ENCODE measurements at regions not wholly inside any gene's neighbourhood (a gene's known extent, or its start where the extent isn't known, plus 50 kb on each side); places are given as distances from the start of the nearest gene placed in this dataset.

DNA sequence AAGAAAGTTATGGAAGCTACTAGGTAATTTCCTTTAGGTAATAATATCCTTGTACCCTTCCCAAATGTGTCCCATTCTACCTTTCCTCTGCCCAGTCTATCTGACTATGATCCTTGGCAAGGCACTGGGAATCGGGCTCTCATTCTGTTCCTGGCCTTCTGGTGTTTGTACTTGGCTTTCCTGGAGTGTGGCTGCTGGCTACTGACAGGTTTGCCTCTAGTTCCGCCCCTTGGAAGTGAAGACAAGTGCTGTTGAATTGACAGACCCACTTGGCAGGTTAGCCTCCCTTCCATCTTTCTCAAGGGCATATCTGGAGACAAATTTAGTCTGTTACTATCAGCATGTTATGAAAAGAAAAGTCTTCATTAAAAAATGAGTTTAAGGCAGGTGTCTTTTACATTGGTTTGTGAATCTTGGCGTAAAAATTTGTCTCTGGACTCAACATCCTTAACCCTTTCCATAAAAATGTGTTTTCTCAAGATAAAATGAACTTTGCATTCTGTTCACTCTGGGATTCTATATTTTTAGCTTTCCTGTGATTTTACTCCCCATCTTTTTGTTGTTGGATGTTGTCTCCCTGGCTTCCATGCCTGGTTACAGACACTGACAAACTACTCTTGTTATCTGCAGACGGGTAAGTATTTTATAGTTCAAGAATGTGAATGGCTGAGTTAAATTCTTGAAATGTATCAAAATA lies 287.4 kb upstream of the PDGFD start:
- WGBS, 3 donors, result 33 to 41% (median 41%) methylated on average over 4 of the region's 4 CpGs
- Histone ChIP-seq H3K9me3 (no peaks in the 10 kb centered on the region), H3K4me3 (no peak overlapping the region), H3K27me3 (no peaks in the 10 kb centered on the region), H3K4me1 (ENCODE audit: insufficient read depth) (peaks cover 2% of the 10 kb centered on the region), H3K36me3 (no peaks in the 10 kb centered on the region), H3K27ac (peak overlapping the region in 1 of 2 donors; percentile 51)
- peak in 4 of 5 donors; percentile 15 to 20 (median 17) for DNase-seq
- TF ChIP-seq, protein P1, sequence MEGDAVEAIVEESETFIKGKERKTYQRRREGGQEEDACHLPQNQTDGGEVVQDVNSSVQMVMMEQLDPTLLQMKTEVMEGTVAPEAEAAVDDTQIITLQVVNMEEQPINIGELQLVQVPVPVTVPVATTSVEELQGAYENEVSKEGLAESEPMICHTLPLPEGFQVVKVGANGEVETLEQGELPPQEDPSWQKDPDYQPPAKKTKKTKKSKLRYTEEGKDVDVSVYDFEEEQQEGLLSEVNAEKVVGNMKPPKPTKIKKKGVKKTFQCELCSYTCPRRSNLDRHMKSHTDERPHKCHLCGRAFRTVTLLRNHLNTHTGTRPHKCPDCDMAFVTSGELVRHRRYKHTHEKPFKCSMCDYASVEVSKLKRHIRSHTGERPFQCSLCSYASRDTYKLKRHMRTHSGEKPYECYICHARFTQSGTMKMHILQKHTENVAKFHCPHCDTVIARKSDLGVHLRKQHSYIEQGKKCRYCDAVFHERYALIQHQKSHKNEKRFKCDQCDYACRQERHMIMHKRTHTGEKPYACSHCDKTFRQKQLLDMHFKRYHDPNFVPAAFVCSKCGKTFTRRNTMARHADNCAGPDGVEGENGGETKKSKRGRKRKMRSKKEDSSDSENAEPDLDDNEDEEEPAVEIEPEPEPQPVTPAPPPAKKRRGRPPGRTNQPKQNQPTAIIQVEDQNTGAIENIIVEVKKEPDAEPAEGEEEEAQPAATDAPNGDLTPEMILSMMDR (IDR thresholded peaks at IDR 0.05), result no peak
- TF ChIP-seq POLR2A (IDR thresholded peaks at IDR 0.05), result no peak
- no peak for TF ChIP-seq EP300 (IDR thresholded peaks at IDR 0.05)
- intact Hi-C loops (cut with DNase I), result no loop called here

DNA sequence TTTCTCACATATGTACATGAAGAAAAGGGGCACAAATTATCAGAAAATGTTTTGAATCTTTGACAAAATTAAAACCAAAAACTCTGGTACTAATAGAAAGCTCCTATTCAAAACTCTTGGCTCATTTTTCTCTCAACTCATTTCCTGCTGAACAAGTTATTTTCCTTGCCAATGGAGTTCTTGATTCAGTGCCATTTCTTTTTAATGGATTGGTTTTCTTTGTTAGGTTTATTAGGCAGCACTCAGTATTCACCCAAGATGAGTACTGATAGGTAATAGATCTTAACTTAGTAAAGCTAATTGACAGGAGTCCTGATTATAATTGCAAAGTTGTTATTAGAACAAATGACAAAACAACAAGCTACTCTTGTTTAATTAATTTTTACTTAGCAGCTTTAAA lies 279.4 kb upstream of the PDGFD start:
- TF ChIP-seq, protein P1 (IDR thresholded peaks at IDR 0.05), result no peak
- DNase-seq, result no peak
- H3K27ac ChIP-seq, result no peak overlapping the region
- H3K9me3 ChIP-seq, result no peaks in the 10 kb centered on the region
- H3K36me3 ChIP-seq, result no peaks in the 10 kb centered on the region
- intact Hi-C loops (cut with DNase I), result no loop called here
- no peak overlapping the region for H3K4me3 ChIP-seq
- H3K27me3 ChIP-seq, result no peaks in the 10 kb centered on the region
- H3K4me1 ChIP-seq (ENCODE audit: insufficient read depth), result no peaks in the 10 kb centered on the region

DNA sequence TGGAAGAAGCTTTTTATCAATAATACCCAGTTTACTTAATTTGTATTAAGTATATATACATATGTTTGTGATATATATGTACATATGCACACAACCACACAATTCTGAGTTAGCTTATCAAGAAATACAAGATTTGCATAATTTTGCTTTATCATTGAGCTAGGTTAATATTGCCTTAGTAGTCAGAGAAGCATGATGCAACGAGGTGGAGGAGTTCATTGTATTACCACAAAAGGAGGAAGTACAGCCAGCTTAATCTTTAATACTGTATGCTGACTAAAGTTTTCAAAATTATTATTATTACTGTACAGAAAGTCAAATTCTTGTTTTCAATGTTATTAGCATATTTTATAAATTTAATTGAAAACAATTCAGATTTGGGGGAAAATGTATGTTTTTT lies 278.4 kb upstream of the PDGFD start:
- H3K9me3 ChIP-seq, result no peaks in the 10 kb centered on the region
- H3K27me3 ChIP-seq, result no peaks in the 10 kb centered on the region
- intact Hi-C loops (cut with DNase I), result no loop called here
- WGBS, 3 donors, result 41 to 51% (median 42%) methylated on average over 1 of the region's 1 CpG
- H3K27ac ChIP-seq, result no peak overlapping the region
- no peaks in the 10 kb centered on the region for H3K4me1 ChIP-seq (ENCODE audit: insufficient read depth)
- DNase-seq, result no peak
- TF ChIP-seq, protein P1 (IDR thresholded peaks at IDR 0.05), result no peak
- TF ChIP-seq POLR2A (IDR thresholded peaks at IDR 0.05) (no peak), EP300 (IDR thresholded peaks at IDR 0.05) (no peak)
- H3K4me3 ChIP-seq, result no peak overlapping the region
- H3K36me3 ChIP-seq, result no peaks in the 10 kb centered on the region

DNA sequence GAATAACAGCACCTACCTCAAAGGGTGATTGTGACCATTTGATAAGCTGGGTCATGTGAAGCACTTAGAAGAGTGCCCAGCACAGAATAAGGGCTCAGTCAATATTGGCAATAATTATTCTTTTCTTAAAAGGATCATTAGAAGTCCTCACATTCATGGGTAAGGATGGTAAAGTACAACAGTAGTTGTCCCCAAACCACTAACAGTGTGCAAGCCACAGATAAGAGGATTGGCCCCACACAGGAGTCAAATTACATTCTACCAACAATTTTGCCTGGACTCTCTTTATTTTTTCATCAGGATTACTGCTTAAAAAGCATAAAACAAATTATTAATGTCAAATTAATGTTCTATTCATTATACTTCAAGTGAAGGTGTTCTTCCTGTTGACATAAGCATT lies 271.5 kb upstream of the PDGFD start:
- H3K36me3 ChIP-seq, result no peaks in the 10 kb centered on the region
- DNase-seq, result no peak
- H3K4me3 ChIP-seq, result no peak overlapping the region
- H3K9me3 ChIP-seq, result no peaks in the 10 kb centered on the region
- no peaks in the 10 kb centered on the region for H3K27me3 ChIP-seq
- intact Hi-C loops (cut with DNase I), result no loop called here
- H3K4me1 ChIP-seq (ENCODE audit: insufficient read depth), result no peaks in the 10 kb centered on the region
- no peak overlapping the region for H3K27ac ChIP-seq
- TF ChIP-seq POLR2A (IDR thresholded peaks at IDR 0.05) (no peak), EP300 (IDR thresholded peaks at IDR 0.05) (no peak)
- TF ChIP-seq, protein P1 (IDR thresholded peaks at IDR 0.05), result no peak

All from ovary (tissue), 7 donors.